HUES6 (cell line): ENCODE measurements at regions not wholly inside any gene's neighbourhood (a gene's known extent, or its start where the extent isn't known, plus 50 kb on each side); places are given as distances from the start of the nearest gene placed in this dataset.
"Not testable (repeated sequence)": the region's sequence is repeated elsewhere in the genome, so short reads cannot be mapped to it uniquely, and the experiment has no call there.

Source experiments
- H3K27ac ChIP-seq: 2 replicates; pipeline ENCODE4 v1.7.0; 2013; ENCODE audit warnings: low read depth, mild to moderate bottlenecking, low read length, inconsistent platforms
- H3K27me3 ChIP-seq: 2 replicates; pipeline ENCODE4 v1.6.1; 2013; ENCODE audit warnings: low read length; ENCODE audit not compliant: control insufficient read depth, insufficient read depth
- H3K36me3 ChIP-seq: 2 replicates; pipeline ENCODE4 v1.6.1; 2013; ENCODE audit warnings: low read length; ENCODE audit not compliant: control insufficient read depth, insufficient read depth
- H3K4me1 ChIP-seq: 2 replicates; pipeline ENCODE4 v1.6.1; 2013; ENCODE audit warnings: low read length; ENCODE audit not compliant: control insufficient read depth, insufficient read depth
- H3K4me3 ChIP-seq: 2 replicates; pipeline ENCODE4 v1.5.1; 2013; ENCODE audit warnings: low read depth, low read length
- H3K9ac ChIP-seq: one replicate; pipeline ENCODE4 v1.6.1; 2013; ENCODE audit warnings: mild to moderate bottlenecking, low read length
- H3K9me3 ChIP-seq: 2 replicates; pipeline ENCODE4 v1.6.1; 2013; ENCODE audit warnings: low read depth, low read length; ENCODE audit not compliant: control insufficient read depth, insufficient read depth

- H3K4me3 ChIP-seq, H3K27ac ChIP-seq, H3K27me3 ChIP-seq, H3K4me1 ChIP-seq, H3K36me3 ChIP-seq, H3K9ac ChIP-seq: not testable (repeated sequence)
- H3K9me3 ChIP-seq: peaks cover 21% of the 10 kb centered on the region
Measured at GRCh38 chr16:46386805-46387620, 234.2 kb downstream of the SHCBP1 start.

GRCh38 chr16:46386110-46386771 is 234.9 kb downstream of the SHCBP1 start:
- not testable (repeated sequence) for H3K4me3 ChIP-seq, H3K27me3 ChIP-seq, H3K27ac ChIP-seq, H3K36me3 ChIP-seq, H3K9ac ChIP-seq, H3K4me1 ChIP-seq
- H3K9me3 ChIP-seq: peaks cover 27% of the 10 kb centered on the region

GRCh38 chr16:46384285-46385061 is 236.7 kb downstream of the SHCBP1 start:
- H3K27me3 ChIP-seq, H3K4me1 ChIP-seq, H3K36me3 ChIP-seq, H3K27ac ChIP-seq, H3K9ac ChIP-seq, H3K4me3 ChIP-seq: not testable (repeated sequence)
- H3K9me3 ChIP-seq: peaks cover 26% of the 10 kb centered on the region

- peaks cover 22% of the 10 kb centered on the region for H3K9me3 ChIP-seq
- not testable (repeated sequence) for H3K36me3 ChIP-seq, H3K4me3 ChIP-seq, H3K4me1 ChIP-seq, H3K27me3 ChIP-seq, H3K27ac ChIP-seq, H3K9ac ChIP-seq
Measured at GRCh38 chr16:46383581-46383980, 237.6 kb downstream of the SHCBP1 start.

GRCh38 chr16:46382791-46383541 is 238.2 kb downstream of the SHCBP1 start:
- not testable (repeated sequence) for H3K27ac ChIP-seq, H3K4me1 ChIP-seq, H3K9ac ChIP-seq, H3K36me3 ChIP-seq, H3K27me3 ChIP-seq, H3K4me3 ChIP-seq
- peaks cover 22% of the 10 kb centered on the region for H3K9me3 ChIP-seq

- H3K27ac ChIP-seq, H3K36me3 ChIP-seq, H3K4me1 ChIP-seq, H3K4me3 ChIP-seq, H3K9ac ChIP-seq, H3K27me3 ChIP-seq: not testable (repeated sequence)
- H3K9me3 ChIP-seq: peaks cover 19% of the 10 kb centered on the region
Measured at GRCh38 chr16:46382079-46382478, 239.1 kb downstream of the SHCBP1 start.

- H3K9ac ChIP-seq, H3K36me3 ChIP-seq, H3K27ac ChIP-seq: not testable (repeated sequence)
Measured at GRCh38 chr16:46381344-46381743, 239.8 kb downstream of the SHCBP1 start.

More at GRCh38 chr16:46381344-46381743, 239.8 kb downstream of the SHCBP1 start:
- not testable (repeated sequence) for H3K4me3 ChIP-seq, H3K4me1 ChIP-seq, H3K27me3 ChIP-seq
- H3K9me3 ChIP-seq: peaks cover 18% of the 10 kb centered on the region
